SH-SY5Y (cell line): ENCODE measurements at regions not wholly inside any gene's neighbourhood (a gene's known extent, or its start where the extent isn't known, plus 50 kb on each side); places are given as distances from the start of the nearest gene placed in this dataset.

Source experiments
- GATA2 ChIP-seq: IDR thresholded peaks from 2 replicates; pipeline ENCODE4 v1.6.1; 2011; ENCODE audit warnings: mild to moderate bottlenecking, low read depth, low read length
- GATA3 ChIP-seq: IDR thresholded peaks from 2 replicates; pipeline ENCODE4 v1.6.1; 2011; ENCODE audit warnings: low read depth, mild to moderate bottlenecking, low read length, moderate library complexity

DNA sequence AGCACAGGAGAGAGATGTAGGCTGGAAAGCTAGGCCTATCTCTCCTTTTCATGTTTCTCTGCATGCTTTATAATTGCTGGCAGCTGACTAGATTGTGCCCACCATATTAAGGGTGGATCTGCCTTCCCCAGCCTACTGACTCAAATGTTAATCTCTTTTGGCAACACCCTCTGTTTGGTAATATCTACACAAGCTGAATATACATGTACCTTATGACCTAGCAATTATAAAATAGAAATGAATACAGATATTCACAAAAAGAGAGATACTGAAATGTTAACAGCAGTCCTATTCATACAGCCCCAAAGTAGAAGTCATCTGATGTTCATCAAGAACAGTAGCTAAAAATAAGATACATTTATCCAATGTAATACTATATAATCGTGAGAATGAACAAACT is 429.6 kb downstream of the EPM2A start:
- TF ChIP-seq GATA2 (no peak), GATA3 (no peak)

DNA sequence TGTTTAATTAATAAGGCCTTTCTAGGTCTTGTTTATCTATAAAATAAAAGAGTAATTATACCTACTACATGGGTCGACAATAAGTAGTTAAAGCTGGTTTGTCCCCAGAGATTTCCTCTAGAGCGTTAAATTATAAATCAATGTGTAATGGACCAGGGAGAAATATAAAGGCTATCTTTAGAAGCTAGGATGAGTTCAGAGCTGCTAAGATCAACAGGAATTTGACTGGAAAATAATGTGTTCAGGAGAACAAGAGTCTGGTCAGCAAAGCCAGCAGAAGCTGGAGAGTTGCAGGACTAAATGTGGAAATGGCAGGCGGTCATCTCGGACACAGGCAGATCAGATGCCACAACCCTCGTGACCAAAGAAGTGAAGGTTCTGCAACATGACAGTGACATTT is 428.8 kb downstream of the EPM2A start:
- TF ChIP-seq GATA2 (no peak), GATA3 (no peak)

DNA sequence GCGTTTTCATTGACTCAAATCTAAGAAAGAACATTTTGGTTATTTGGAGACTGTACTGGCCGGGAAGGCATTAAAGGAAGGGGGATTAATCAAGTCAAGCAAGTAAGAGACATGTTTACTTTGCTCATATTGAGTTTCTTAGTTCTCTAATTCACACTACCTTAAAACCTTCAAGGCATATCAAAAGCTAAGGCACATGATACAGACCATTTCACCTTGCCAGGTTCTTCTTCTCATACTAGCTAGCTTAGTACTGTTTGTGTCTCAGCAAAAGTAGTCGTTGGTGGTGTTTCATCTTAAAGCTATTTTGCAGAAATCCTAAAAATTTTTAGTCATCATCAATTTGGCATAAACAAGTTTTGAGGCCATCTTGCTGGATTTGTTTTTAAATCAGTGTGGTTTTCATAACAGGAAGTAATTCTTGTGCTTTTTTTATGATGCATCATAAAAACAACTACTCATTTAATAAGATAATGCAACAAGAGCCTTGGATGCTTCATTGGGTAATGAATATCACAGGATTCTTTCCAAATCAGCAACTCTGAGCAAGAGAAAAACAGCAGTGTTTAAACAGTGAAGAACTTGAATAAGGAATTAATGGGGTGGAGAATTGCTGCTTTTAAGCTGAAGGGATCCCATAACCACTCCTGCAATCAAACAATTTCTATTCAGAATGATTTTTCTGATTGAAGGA is 425.3 kb downstream of the EPM2A start:
- no peak for TF ChIP-seq GATA2
- TF ChIP-seq GATA3, result no peak

DNA sequence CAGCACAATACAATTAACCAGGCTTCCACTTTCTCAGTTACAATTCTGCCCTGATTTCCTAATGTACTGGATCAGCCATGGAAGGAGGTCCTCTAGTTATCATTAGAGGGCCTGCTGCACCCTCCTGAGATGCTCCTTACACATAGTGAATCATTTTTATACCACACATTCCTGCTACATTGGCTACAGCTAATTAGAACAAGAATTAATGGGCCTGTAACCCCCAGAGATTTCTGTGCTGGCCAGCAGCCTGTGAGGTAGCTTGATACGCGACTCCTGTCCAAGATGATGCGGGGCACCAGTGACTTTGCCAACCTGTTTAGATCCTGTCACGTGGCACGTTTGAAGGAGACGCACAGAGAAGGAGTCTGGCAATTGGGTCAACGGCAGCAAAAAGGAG is 422.8 kb downstream of the EPM2A start:
- TF ChIP-seq GATA3, result no peak
- no peak for TF ChIP-seq GATA2

DNA sequence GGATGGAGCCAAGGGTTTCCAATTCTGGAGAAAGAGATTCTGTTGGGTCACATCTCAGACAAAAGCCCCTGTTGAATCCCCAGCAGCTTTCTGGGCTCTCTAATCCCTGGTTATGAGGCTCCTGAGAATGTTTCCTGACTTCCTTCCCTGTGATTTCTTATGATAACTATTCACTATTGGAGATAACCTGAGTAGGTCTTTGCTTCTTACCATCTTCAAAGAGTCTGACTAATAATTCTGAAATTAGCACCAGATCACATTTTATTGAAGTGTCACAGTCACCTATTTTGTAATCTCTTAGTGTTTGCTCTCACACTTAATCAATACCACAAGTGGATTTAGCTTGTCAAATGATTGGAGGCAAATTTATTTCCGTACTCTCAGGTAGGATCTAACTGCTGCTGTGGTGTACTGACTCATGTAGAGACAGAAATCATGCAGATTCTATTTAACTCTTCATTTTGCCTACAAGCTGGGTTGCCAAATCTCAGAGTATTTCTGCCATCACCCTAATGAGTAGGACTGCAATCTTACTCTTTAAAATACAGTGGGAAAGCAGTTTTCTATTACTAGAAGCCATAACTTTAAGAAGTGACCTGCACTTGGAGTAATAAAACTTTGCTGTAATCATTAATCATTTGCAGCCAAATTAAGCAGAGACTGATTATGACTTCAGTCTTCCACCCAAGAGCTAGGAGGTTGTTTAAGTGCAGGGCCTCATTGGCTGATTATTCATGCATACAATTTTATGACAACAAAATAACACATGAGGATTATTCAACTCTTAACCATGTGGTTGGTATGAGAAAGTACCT is 422.1 kb downstream of the EPM2A start:
- no peak for TF ChIP-seq GATA3
- TF ChIP-seq GATA2, result no peak

DNA sequence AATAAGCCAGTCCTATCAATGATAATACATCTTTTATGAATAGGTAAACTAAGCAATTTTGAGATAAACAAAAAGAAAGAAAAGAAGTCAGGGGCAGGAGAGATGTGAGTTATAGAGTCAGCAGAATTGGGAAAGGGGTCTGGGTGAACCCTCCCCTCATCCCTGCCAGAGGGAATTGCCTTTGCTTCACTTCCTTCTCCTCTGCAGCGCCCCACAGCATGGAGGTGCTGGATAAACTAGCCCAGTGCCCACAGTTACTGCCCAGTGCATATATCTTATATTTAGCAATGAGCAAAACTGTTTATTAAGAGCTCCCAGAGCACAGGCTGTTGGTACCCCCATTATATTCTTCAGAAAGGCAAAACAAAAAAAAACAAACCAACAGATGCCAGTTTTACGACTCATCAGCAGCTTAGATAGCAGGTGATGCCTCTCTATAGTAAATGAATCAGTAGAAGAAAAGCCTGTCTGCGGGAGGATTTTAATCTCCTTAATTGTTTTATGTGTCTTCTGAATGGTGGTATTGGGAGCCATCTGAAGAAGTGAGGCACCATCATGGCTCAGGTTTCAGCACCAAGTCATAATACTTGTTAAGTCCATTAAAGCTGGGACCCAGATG is 419.2 kb downstream of the EPM2A start:
- no peak for TF ChIP-seq GATA3
- TF ChIP-seq GATA2, result no peak

DNA sequence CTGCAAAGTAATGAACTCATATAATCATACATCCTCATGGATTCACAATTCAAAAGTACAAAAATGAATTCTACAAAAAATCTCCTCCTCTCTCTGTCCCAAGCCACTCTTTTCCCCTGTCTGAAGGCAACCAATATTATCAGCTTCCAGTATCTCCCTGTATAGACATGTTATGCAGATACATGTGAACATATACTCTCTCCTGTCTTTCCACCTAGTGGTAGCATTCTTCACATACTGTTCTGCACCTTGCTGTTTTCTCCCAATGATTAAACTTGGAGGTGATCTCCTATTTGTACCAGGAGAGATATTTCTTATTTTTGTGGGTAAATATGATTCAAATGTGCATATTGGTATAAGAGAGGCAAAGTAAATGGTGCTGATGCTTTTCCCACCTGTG is 416.4 kb downstream of the EPM2A start:
- TF ChIP-seq GATA2 (no peak), GATA3 (no peak)

DNA sequence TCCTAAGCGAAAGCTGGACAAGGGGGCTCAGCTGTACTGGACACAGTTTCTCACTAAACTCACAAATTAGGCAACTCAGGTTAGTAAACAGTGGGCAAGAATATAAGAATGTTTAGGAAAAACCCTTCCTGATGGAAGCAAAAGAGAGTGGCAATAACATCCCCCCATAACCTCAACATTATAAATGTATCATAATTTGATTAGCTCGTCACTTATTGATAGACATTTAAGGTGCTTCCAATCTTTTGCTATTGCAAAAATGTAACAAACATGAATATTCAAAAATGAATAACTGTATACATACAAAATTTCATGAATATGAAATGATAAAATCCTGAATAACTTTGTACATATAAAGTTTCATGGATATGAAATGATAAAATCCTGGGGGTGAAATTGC is 415.7 kb downstream of the EPM2A start:
- TF ChIP-seq GATA3 (no peak), GATA2 (no peak)

DNA sequence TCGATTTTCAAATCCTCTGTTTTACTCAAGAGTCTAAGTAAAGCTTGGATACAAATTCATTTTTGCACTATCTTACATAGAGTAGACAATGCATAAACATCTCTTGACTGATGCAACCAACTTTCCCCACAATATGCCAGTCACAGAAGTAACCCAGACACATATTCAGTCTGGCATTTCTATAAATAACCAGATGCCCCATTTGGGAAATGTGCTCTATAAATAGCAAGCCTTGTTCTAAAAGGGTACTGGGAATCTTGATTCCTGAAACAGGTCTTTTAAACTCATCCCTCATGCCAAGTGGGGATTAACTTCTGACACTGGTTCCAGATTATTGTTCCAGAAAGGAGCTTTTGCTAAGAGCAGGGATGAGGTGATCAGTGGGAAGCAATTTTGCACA is 411.7 kb downstream of the EPM2A start:
- TF ChIP-seq GATA3, result no peak
- TF ChIP-seq GATA2, result no peak

DNA sequence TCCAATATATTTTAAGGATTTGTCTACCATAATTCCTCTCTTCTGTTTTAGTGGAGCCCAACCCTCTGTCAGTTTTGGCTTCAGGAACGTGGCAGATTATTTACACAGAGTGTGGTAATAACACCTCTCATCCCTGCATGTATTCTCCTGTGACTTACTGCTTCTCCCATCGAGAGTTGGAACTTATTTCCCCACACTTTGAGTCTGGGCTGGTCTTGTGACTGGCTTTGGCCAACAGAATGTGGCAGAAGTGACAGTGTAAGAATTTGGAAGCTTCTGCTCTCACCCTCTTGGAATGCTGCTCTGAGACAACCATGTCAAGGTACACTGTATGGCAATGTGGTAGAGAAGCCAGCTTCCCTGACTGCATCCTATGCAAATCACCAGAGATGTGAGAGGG is 407.7 kb downstream of the EPM2A start:
- TF ChIP-seq GATA2, result no peak
- no peak for TF ChIP-seq GATA3

DNA sequence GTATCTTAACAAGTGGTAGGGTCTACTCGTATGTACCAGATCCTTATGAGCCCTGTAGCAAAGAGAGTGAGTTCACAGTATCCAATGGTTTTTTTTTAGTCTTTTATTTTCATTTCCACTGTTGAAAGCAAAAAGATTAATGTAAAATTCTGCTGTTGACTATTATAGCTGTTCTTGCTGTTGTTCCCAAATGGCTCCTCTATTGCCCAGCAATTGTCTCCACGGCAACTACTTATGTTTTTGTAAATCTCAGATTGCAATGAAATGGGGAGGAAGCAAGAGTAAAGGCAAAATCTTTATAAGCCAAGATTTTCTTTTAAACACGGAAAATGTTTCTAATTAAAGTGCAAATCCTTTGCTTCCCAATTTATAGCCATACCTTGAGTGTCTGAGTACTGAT is 406.1 kb downstream of the EPM2A start:
- TF ChIP-seq GATA2, result no peak
- TF ChIP-seq GATA3, result no peak

DNA sequence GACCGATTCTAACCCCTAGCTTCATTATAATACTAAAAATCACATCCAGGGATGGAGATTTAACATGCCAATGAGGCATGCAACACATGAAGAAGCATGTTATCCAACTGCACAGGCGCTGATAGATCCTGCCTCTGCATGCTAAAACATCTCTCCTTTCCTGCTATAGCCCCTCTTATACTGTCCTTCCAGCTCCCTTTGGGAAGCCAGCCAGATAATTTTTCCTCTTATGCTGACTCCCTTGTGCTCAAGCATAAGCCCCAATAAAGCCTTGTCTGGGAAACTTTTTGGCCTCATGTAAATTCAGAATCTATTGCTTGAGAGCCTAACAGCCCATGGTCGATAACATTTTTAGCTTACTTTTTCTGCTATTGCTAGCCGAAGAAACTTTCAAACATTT is 404.3 kb downstream of the EPM2A start:
- TF ChIP-seq GATA2 (no peak), GATA3 (no peak)

DNA sequence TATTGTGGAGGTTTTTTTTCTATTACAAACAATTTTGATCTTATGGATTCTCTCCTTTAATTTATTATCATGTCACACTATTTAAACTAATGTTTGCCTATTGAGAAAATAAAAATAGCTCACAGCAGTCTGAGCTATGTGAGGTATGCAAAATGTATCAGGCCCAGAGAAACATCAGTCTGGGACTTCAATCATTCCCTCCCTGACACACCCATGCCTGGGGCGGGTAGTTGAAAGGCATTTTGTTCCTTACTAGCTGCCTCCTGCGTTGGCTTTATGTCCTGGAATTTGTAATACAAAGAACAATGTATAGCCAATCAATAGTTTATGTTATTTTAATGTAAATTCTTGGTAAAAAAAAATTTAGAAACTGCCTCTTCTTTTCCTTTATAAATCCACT is 403.3 kb downstream of the EPM2A start:
- TF ChIP-seq GATA2, result no peak
- TF ChIP-seq GATA3, result no peak

DNA sequence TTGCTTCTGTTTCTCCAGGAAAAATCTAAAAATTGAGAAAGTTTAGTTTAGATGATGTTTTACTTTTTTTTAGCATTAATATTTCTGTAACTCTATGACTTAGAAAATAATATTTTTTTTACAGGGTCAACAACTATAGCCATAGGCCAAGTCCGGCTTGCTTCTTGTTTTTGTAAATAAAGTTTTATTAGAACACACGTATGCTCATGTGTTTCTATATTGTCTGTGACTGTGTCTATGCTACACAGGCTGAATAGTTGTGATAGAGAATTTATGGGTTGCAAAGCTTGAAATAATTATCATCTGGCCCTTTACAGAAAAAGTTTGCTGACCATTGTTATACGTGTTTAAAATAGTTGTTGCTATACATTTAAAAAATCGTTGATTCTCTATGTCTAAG is 399.2 kb downstream of the EPM2A start:
- no peak for TF ChIP-seq GATA2
- TF ChIP-seq GATA3, result no peak

DNA sequence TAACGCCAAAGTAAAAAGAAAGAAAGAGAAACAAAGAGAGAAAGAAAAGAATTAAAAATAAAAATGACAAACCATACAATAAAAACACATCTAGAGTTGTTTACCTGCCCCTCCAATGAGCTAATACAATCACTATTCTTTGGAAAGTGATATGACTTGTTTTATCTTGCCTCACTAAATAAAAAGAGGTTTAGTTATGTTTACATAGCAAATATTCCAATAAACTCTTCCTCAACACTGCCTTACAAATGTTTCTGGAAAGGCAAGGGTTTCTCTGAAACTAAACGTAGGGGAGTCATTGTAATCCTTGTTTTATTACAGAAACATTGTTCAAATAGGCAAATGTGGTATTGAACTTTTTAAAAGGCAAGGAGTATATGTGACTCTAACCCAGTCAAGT is 396.2 kb downstream of the EPM2A start:
- TF ChIP-seq GATA2 (no peak), GATA3 (no peak)
